ENCODE measurements at regions not wholly inside any gene's neighbourhood (a gene's known extent, or its start where the extent isn't known, plus 50 kb on each side); places are given as distances from the start of the nearest gene placed in this dataset.

GRCh38 chr5:62144401-62145022 is 161.5 kb upstream of the KIF2A start:
- H3K4me3 ChIP-seq (ENCODE audit: low read length) = no peak overlapping the region
- no peak for DNase-seq (ENCODE audit: low read depth)
- TF ChIP-seq, protein P1, sequence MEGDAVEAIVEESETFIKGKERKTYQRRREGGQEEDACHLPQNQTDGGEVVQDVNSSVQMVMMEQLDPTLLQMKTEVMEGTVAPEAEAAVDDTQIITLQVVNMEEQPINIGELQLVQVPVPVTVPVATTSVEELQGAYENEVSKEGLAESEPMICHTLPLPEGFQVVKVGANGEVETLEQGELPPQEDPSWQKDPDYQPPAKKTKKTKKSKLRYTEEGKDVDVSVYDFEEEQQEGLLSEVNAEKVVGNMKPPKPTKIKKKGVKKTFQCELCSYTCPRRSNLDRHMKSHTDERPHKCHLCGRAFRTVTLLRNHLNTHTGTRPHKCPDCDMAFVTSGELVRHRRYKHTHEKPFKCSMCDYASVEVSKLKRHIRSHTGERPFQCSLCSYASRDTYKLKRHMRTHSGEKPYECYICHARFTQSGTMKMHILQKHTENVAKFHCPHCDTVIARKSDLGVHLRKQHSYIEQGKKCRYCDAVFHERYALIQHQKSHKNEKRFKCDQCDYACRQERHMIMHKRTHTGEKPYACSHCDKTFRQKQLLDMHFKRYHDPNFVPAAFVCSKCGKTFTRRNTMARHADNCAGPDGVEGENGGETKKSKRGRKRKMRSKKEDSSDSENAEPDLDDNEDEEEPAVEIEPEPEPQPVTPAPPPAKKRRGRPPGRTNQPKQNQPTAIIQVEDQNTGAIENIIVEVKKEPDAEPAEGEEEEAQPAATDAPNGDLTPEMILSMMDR (conservative IDR thresholded peaks at IDR 0.05; ENCODE audit: low read depth, low read length) = no peak

- no peak overlapping the region for H3K4me3 ChIP-seq (ENCODE audit: low read length)
- no peak for DNase-seq (ENCODE audit: low read depth)
- TF ChIP-seq, protein P1 (conservative IDR thresholded peaks at IDR 0.05; ENCODE audit: low read depth, low read length) = no peak
Observed at GRCh38 chr5:62149879-62150278, 156.1 kb upstream of the KIF2A start.

GRCh38 chr5:62152394-62153087 is 153.5 kb upstream of the KIF2A start:
- TF ChIP-seq, protein P1 (conservative IDR thresholded peaks at IDR 0.05; ENCODE audit: low read depth, low read length) = no peak
- DNase-seq (ENCODE audit: low read depth) = no peak

GRCh38 chr5:62154758-62155157 is 151.2 kb upstream of the KIF2A start:
- TF ChIP-seq, protein P1 (conservative IDR thresholded peaks at IDR 0.05; ENCODE audit: low read depth, low read length) = no peak
- no peak overlapping the region for H3K4me3 ChIP-seq (ENCODE audit: low read length)
- DNase-seq (ENCODE audit: low read depth) = no peak

More at GRCh38 chr5:62152394-62153087, 153.5 kb upstream of the KIF2A start:
- no peak overlapping the region for H3K4me3 ChIP-seq (ENCODE audit: low read length)

GRCh38 chr5:62155988-62156387 is 150.0 kb upstream of the KIF2A start:
- TF ChIP-seq, protein P1 (conservative IDR thresholded peaks at IDR 0.05; ENCODE audit: low read depth, low read length) = no peak

GRCh38 chr5:62167561-62168057 is 138.4 kb upstream of the KIF2A start:
- no peak overlapping the region for H3K4me3 ChIP-seq (ENCODE audit: low read length)
- TF ChIP-seq, protein P1 (conservative IDR thresholded peaks at IDR 0.05; ENCODE audit: low read depth, low read length) = no peak
- DNase-seq (ENCODE audit: low read depth) = no peak

More at GRCh38 chr5:62155988-62156387, 150.0 kb upstream of the KIF2A start:
- H3K4me3 ChIP-seq (ENCODE audit: low read length) = no peak overlapping the region
- DNase-seq (ENCODE audit: low read depth) = no peak

Data from retinal pigment epithelial cell (primary cell).